ENCODE measurements at regions not wholly inside any gene's neighbourhood (a gene's known extent, or its start where the extent isn't known, plus 50 kb on each side); places are given as distances from the start of the nearest gene placed in this dataset.

GRCh38 chr10:75294866-75295701 lies 59.3 kb upstream of the COMTD1 start:
- peak; percentile 48 for DNase-seq (ENCODE audit: low read depth)

- DNase-seq (ENCODE audit: low read depth): no peak
Observed at GRCh38 chr10:75294518-75294865, 58.7 kb upstream of the COMTD1 start.

GRCh38 chr10:75294031-75294437 lies 58.3 kb upstream of the COMTD1 start:
- no peak for DNase-seq (ENCODE audit: low read depth)

- no peak for DNase-seq (ENCODE audit: low read depth)
Observed at GRCh38 chr10:75293446-75293820, 57.7 kb upstream of the COMTD1 start.

GRCh38 chr10:75292794-75293445 lies 57.2 kb upstream of the COMTD1 start:
- DNase-seq (ENCODE audit: low read depth): no peak

GRCh38 chr10:75291805-75292204 lies 56.0 kb upstream of the COMTD1 start:
- DNase-seq (ENCODE audit: low read depth): no peak

- no peak for DNase-seq (ENCODE audit: low read depth)
Observed at GRCh38 chr10:75288140-75288711, 52.5 kb upstream of the COMTD1 start.

- no peak for DNase-seq (ENCODE audit: low read depth)
Observed at GRCh38 chr10:75287697-75288096, 51.9 kb upstream of the COMTD1 start.

- DNase-seq (ENCODE audit: low read depth): no peak
Observed at GRCh38 chr10:75286901-75287300, 51.1 kb upstream of the COMTD1 start.

Measured in forelimb muscle (tissue), 1 donor.